SIG-M5 (cell line): ENCODE measurements at regions not wholly inside any gene's neighbourhood (a gene's known extent, or its start where the extent isn't known, plus 50 kb on each side); places are given as distances from the start of the nearest gene placed in this dataset.

Experiments
- DNase-seq: peaks from one replicate; lab custom pipeline; 2025; lab: John Stamatoyannopoulos, UW

- no peak for DNase-seq
Observed at GRCh38 chr13:22091971-22092300, 421.1 kb downstream of the FGF9 start.

- DNase-seq, result no peak
Observed at GRCh38 chr13:22092791-22093560, 422.1 kb downstream of the FGF9 start.

GRCh38 chr13:22095794-22096193 is 424.9 kb downstream of the FGF9 start:
- DNase-seq, result no peak

GRCh38 chr13:22099585-22099984 is 428.7 kb downstream of the FGF9 start:
- DNase-seq, result no peak

GRCh38 chr13:22102271-22102670 is 431.4 kb downstream of the FGF9 start:
- DNase-seq, result no peak

- DNase-seq, result no peak
Observed at GRCh38 chr13:22103046-22104027, 432.5 kb downstream of the FGF9 start.

GRCh38 chr13:22106058-22106457 is 435.2 kb downstream of the FGF9 start:
- DNase-seq, result no peak

- no peak for DNase-seq
Observed at GRCh38 chr13:22107549-22107948, 436.7 kb downstream of the FGF9 start.

GRCh38 chr13:22108283-22108942 is 437.5 kb downstream of the FGF9 start:
- no peak for DNase-seq

GRCh38 chr13:22108979-22109378 is 438.1 kb downstream of the FGF9 start:
- no peak for DNase-seq

- no peak for DNase-seq
Observed at GRCh38 chr13:22110368-22110767, 439.5 kb downstream of the FGF9 start.

GRCh38 chr13:22111152-22111783 is 440.4 kb downstream of the FGF9 start:
- no peak for DNase-seq

- no peak for DNase-seq
Observed at GRCh38 chr13:22111961-22112360, 441.1 kb downstream of the FGF9 start.

GRCh38 chr13:22112956-22113745 is 442.3 kb downstream of the FGF9 start:
- DNase-seq, result no peak

- peak; percentile 14 for DNase-seq
Observed at GRCh38 chr13:22114630-22115311, 443.9 kb downstream of the FGF9 start.

GRCh38 chr13:22118158-22118557 is 447.3 kb downstream of the FGF9 start:
- no peak for DNase-seq

- DNase-seq, result no peak
Observed at GRCh38 chr13:22120646-22121045, 449.8 kb downstream of the FGF9 start.

GRCh38 chr13:22121146-22121739 is 450.4 kb downstream of the FGF9 start:
- DNase-seq, result no peak

GRCh38 chr13:22126433-22127021 is 455.7 kb downstream of the FGF9 start:
- DNase-seq, result no peak
